ENCODE measurements at regions not wholly inside any gene's neighbourhood (a gene's known extent, or its start where the extent isn't known, plus 50 kb on each side); places are given as distances from the start of the nearest gene placed in this dataset.
A peak's percentile ranks its signal among the peaks of the same experiment; 100 is the strongest.
"Not testable (repeated sequence)": the region's sequence is repeated elsewhere in the genome, so short reads cannot be mapped to it uniquely, and the experiment has no call there.

- DNase-seq, result no peak
Observed at GRCh38 chr9:96130970-96131369, 171.0 kb downstream of the HSD17B3 start.

GRCh38 chr9:96129747-96130146 is 172.2 kb downstream of the HSD17B3 start:
- peak; percentile 78 for DNase-seq

- DNase-seq, result no peak
Observed at GRCh38 chr9:96128880-96129279, 173.1 kb downstream of the HSD17B3 start.

GRCh38 chr9:96126321-96126881 is 175.6 kb downstream of the HSD17B3 start:
- no peak for DNase-seq

GRCh38 chr9:96125624-96126023 is 176.4 kb downstream of the HSD17B3 start:
- no peak for DNase-seq

- DNase-seq, result no peak
Observed at GRCh38 chr9:96122751-96123150, 179.2 kb downstream of the HSD17B3 start.

- DNase-seq, result no peak
Observed at GRCh38 chr9:96122282-96122681, 179.7 kb downstream of the HSD17B3 start.

GRCh38 chr9:96121136-96121535 is 180.8 kb downstream of the HSD17B3 start:
- DNase-seq, result no peak

GRCh38 chr9:96117398-96118080 is 184.4 kb downstream of the HSD17B3 start:
- DNase-seq, result no peak

- DNase-seq, result no peak
Observed at GRCh38 chr9:96116275-96117064, 185.5 kb downstream of the HSD17B3 start.

- no peak for DNase-seq
Observed at GRCh38 chr9:96115836-96116235, 186.1 kb downstream of the HSD17B3 start.

GRCh38 chr9:96113032-96113431 is 188.9 kb downstream of the HSD17B3 start:
- no peak for DNase-seq

GRCh38 chr9:96109680-96110351 is 192.2 kb downstream of the HSD17B3 start:
- DNase-seq, result no peak

- DNase-seq, result no peak
Observed at GRCh38 chr9:96108691-96109380, 193.1 kb downstream of the HSD17B3 start.

- DNase-seq, result no peak
Observed at GRCh38 chr9:96107436-96107835, 194.5 kb downstream of the HSD17B3 start.

GRCh38 chr9:96100385-96101300 is 201.3 kb downstream of the HSD17B3 start:
- no peak for DNase-seq

- DNase-seq, result not testable (repeated sequence)
Observed at GRCh38 chr9:96090630-96091029, 211.3 kb downstream of the HSD17B3 start.

GRCh38 chr9:96089452-96090085 is 212.4 kb downstream of the HSD17B3 start:
- no peak for DNase-seq

- DNase-seq, result no peak
Observed at GRCh38 chr9:96088510-96088909, 213.0 kb downstream of the ERCC6L2 start.

- DNase-seq, result peak; percentile 21
Observed at GRCh38 chr9:96087669-96088299, 212.3 kb downstream of the ERCC6L2 start.

Data from NCI-H1436 (cell line).